NCI-H526 (cell line): ENCODE measurements at regions not wholly inside any gene's neighbourhood (a gene's known extent, or its start where the extent isn't known, plus 50 kb on each side); places are given as distances from the start of the nearest gene placed in this dataset.
"Not testable (repeated sequence)": the region's sequence is repeated elsewhere in the genome, so short reads cannot be mapped to it uniquely, and the experiment has no call there.

Experiments used
- DNase-seq, 2 experiments: peaks; one replicate each; lab custom pipeline; 2025; lab: John Stamatoyannopoulos, UW

GRCh38 chr2:87643165-87643564, 104.7 kb upstream of the PLGLB2 start:
- DNase-seq: not testable (repeated sequence)

- not testable (repeated sequence) for DNase-seq
Observed at GRCh38 chr2:87647737-87648498, 100.0 kb upstream of the PLGLB2 start.

GRCh38 chr2:87648815-87649214, 99.1 kb upstream of the PLGLB2 start:
- DNase-seq: not testable (repeated sequence)

- DNase-seq: not testable (repeated sequence)
Observed at GRCh38 chr2:87649871-87650270, 98.0 kb upstream of the PLGLB2 start.

GRCh38 chr2:87650837-87651236, 97.0 kb upstream of the PLGLB2 start:
- not testable (repeated sequence) for DNase-seq

GRCh38 chr2:87651589-87651988, 96.3 kb upstream of the PLGLB2 start:
- not testable (repeated sequence) for DNase-seq

GRCh38 chr2:87653373-87653772, 94.5 kb upstream of the PLGLB2 start:
- not testable (repeated sequence) for DNase-seq

- not testable (repeated sequence) for DNase-seq
Observed at GRCh38 chr2:87654136-87654814, 93.6 kb upstream of the PLGLB2 start.

- not testable (repeated sequence) for DNase-seq
Observed at GRCh38 chr2:87657915-87658314, 90.0 kb upstream of the PLGLB2 start.

- DNase-seq: not testable (repeated sequence)
Observed at GRCh38 chr2:87658357-87658756, 89.5 kb upstream of the PLGLB2 start.

GRCh38 chr2:87658976-87659375, 88.9 kb upstream of the PLGLB2 start:
- not testable (repeated sequence) for DNase-seq

GRCh38 chr2:87660164-87660563, 87.7 kb upstream of the PLGLB2 start:
- DNase-seq: not testable (repeated sequence)

GRCh38 chr2:87662316-87663290, 85.3 kb upstream of the PLGLB2 start:
- DNase-seq: not testable (repeated sequence)

GRCh38 chr2:87663347-87663746, 84.5 kb upstream of the PLGLB2 start:
- DNase-seq: not testable (repeated sequence)

- DNase-seq: not testable (repeated sequence)
Observed at GRCh38 chr2:87667027-87667426, 80.9 kb upstream of the PLGLB2 start.

GRCh38 chr2:87668361-87668760, 79.5 kb upstream of the PLGLB2 start:
- DNase-seq: not testable (repeated sequence)

- not testable (repeated sequence) for DNase-seq
Observed at GRCh38 chr2:87669633-87670231, 78.2 kb upstream of the PLGLB2 start.

GRCh38 chr2:87672404-87672803, 75.5 kb upstream of the PLGLB2 start:
- not testable (repeated sequence) for DNase-seq

- not testable (repeated sequence) for DNase-seq
Observed at GRCh38 chr2:87674729-87675128, 73.2 kb upstream of the PLGLB2 start.

GRCh38 chr2:87675487-87675886, 72.4 kb upstream of the PLGLB2 start:
- DNase-seq: not testable (repeated sequence)

- DNase-seq: not testable (repeated sequence)
Observed at GRCh38 chr2:87677421-87677923, 70.4 kb upstream of the PLGLB2 start.
